Tibial nerve (tissue), 4 donors: ENCODE measurements at regions not wholly inside any gene's neighbourhood (a gene's known extent, or its start where the extent isn't known, plus 50 kb on each side); places are given as distances from the start of the nearest gene placed in this dataset.
"Not testable (repeated sequence)": the region's sequence is repeated elsewhere in the genome, so short reads cannot be mapped to it uniquely, and the experiment has no call there.

Experiments used
- DNase-seq, 2 donors: peaks; one replicate each; pipeline ENCODE4 v3.0.0-alpha.2; 2019; ENCODE audit warnings: low spot score in 2 of 2
- H3K27ac ChIP-seq, 4 donors: fragments of 200-600 bp; sonication (generic) in 3 of 4; one replicate each; pipeline ENCODE4 v1.5.1; 2017 to 2019; ENCODE audit warnings: mild to moderate bottlenecking in 1 of 4
- H3K27me3 ChIP-seq, 2 donors: fragments of 200-600 bp; sonication (generic) in 1 of 2; one replicate each; pipeline versions ENCODE4 v1.5.1 to v1.6.0; 2017 to 2019
- H3K36me3 ChIP-seq, 3 donors: fragments of 200-600 bp; sonication (generic); one replicate each; pipeline ENCODE4 v1.5.1; 2018 to 2019
- H3K4me1 ChIP-seq, 4 donors: fragments of 200-600 bp; sonication (generic) in 3 of 4; one replicate each; pipeline ENCODE4 v1.5.1; 2017 to 2019
- H3K4me3 ChIP-seq, 4 donors: fragments of 200-600 bp; sonication (generic) in 3 of 4; one replicate each; pipeline ENCODE4 v1.5.1; 2017 to 2019; ENCODE audit warnings: mild to moderate bottlenecking in 1 of 4, moderate library complexity in 1 of 4
- H3K9me3 ChIP-seq, 4 donors: fragments of 200-600 bp; sonication (generic) in 3 of 4; one replicate each; pipeline ENCODE4 v1.5.1; 2017 to 2019
- EP300 ChIP-seq, 2 donors: sonication (generic); formaldehyde crosslinking; IDR thresholded peaks; one replicate each; pipeline ENCODE4 v1.6.1; 2017; ENCODE audit warnings: antibody characterized with exemption in 2 of 2, mild to moderate bottlenecking in 1 of 2
- POLR2A ChIP-seq, 2 donors: fragments of 450-650 bp; IDR thresholded peaks; one replicate each; pipeline ENCODE4 v1.6.1; 2017; ENCODE audit warnings: antibody characterized with exemption in 2 of 2, mild to moderate bottlenecking in 2 of 2, moderate library complexity in 2 of 2
- WGBS, 2 donors: methylation state at CpG; one replicate each; pipeline ENCODE4 v1.1.5; 2018; 5-methylcytosine and 5-hydroxymethylcytosine counted together
- TF ChIP-seq, protein P1 (sequence below), 5 experiments: fragments of 200-600 bp in 3 of 5; fragments of 450-650 bp in 2 of 5; sonication (generic) in 3 of 5; IDR thresholded peaks; one replicate each; pipeline ENCODE4 v1.5.1; 2016 to 2019; ENCODE audit warnings: antibody characterized with exemption in 5 of 5, mild to moderate bottlenecking in 3 of 5, moderate library complexity in 2 of 5

DNA sequence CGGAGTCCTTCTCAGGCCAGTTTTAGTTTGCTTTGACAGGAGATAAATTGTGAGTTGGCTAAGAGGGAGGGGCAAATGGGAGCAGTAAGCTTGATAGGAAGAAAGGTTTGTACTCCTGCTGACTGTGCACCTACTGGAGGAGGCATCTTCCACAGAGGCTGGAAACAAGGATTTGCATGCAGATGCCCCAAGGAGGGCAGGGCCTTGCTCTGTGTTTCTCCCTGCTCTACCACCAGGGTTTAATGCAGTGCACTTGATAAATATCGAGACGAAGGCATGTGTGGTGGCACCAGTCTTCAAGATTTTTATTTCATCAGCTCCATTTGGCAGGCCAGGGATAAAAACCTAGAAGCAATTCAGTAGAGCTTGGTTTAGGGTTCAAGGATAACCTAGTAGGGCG, 210.5 kb upstream of the C16orf82 start:
- Histone ChIP-seq H3K27ac (no peak overlapping the region), H3K4me3 (no peak overlapping the region), H3K36me3 (no peaks in the 10 kb centered on the region), H3K4me1 (no peaks in the 10 kb centered on the region), H3K9me3 (peaks cover 0 to 27% (median 0%) of the 10 kb centered on the region in 4 donors), H3K27me3 (no peaks in the 10 kb centered on the region)
- DNase-seq = no peak
- TF ChIP-seq, protein P1, sequence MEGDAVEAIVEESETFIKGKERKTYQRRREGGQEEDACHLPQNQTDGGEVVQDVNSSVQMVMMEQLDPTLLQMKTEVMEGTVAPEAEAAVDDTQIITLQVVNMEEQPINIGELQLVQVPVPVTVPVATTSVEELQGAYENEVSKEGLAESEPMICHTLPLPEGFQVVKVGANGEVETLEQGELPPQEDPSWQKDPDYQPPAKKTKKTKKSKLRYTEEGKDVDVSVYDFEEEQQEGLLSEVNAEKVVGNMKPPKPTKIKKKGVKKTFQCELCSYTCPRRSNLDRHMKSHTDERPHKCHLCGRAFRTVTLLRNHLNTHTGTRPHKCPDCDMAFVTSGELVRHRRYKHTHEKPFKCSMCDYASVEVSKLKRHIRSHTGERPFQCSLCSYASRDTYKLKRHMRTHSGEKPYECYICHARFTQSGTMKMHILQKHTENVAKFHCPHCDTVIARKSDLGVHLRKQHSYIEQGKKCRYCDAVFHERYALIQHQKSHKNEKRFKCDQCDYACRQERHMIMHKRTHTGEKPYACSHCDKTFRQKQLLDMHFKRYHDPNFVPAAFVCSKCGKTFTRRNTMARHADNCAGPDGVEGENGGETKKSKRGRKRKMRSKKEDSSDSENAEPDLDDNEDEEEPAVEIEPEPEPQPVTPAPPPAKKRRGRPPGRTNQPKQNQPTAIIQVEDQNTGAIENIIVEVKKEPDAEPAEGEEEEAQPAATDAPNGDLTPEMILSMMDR (IDR thresholded peaks at IDR 0.05) = no peak
- 84 to 85% methylated on average over 4 of the region's 4 CpGs for WGBS, 2 donors

DNA sequence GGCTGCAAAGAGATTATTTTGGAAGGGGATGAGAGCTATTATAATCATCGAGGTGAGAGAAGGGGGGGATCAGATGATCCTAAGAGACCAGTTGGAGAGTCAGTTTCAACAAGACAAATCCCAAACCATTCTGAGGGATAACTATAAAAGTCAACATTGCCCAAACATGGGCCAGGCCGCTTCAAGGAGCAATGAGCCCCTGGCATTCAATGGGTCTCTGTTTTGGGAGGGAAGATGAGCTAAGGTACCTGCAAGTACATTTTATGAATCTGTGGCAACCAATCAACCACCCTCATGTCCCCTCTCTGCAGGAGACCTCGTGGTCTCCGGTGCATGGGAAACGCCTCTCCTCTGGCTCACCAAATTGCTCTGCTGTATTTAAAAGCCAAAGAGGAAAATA, 209.9 kb upstream of the C16orf82 start:
- no peak for DNase-seq
- Histone ChIP-seq H3K27me3 (no peaks in the 10 kb centered on the region), H3K9me3 (peaks cover 0 to 29% (median 0%) of the 10 kb centered on the region in 4 donors), H3K36me3 (no peaks in the 10 kb centered on the region), H3K27ac (no peak overlapping the region), H3K4me3 (no peak overlapping the region), H3K4me1 (no peaks in the 10 kb centered on the region)
- 74 to 78% methylated on average over 5 of the region's 5 CpGs for WGBS, 2 donors
- TF ChIP-seq, protein P1 (IDR thresholded peaks at IDR 0.05) = no peak
- TF ChIP-seq EP300 (IDR thresholded peaks at IDR 0.05) (no peak), POLR2A (IDR thresholded peaks at IDR 0.05) (no peak)

DNA sequence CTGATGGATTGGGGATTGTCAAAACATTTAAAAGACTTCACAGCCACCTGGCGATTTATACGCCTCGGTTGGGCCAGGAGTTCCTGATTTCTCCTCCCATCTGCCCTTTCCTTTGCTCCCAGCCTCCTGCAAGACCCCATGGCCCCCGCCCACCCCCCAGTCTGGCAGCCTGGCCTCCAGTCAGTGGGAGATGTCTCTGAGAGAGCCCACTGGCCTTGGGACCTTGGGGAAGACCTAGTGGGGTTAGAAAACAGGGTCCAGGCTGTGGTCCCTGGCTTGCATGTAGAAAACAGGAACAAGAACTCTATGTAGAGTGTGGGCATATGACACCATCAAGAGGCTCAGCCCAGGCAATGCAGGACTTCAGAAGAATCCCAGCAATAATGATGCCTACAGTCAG, 209.4 kb upstream of the C16orf82 start:
- H3K27me3 ChIP-seq = no peaks in the 10 kb centered on the region
- H3K36me3 ChIP-seq = no peaks in the 10 kb centered on the region
- no peak for TF ChIP-seq POLR2A (IDR thresholded peaks at IDR 0.05)
- TF ChIP-seq, protein P1 (IDR thresholded peaks at IDR 0.05) = no peak
- no peak for TF ChIP-seq EP300 (IDR thresholded peaks at IDR 0.05)
- no peak for DNase-seq
- H3K9me3 ChIP-seq = peaks cover 0 to 29% (median 0%) of the 10 kb centered on the region in 4 donors
- no peak overlapping the region for H3K4me3 ChIP-seq
- H3K4me1 ChIP-seq = no peaks in the 10 kb centered on the region
- 80 to 83% methylated on average over 4 of the region's 4 CpGs for WGBS, 2 donors
- H3K27ac ChIP-seq = no peak overlapping the region

DNA sequence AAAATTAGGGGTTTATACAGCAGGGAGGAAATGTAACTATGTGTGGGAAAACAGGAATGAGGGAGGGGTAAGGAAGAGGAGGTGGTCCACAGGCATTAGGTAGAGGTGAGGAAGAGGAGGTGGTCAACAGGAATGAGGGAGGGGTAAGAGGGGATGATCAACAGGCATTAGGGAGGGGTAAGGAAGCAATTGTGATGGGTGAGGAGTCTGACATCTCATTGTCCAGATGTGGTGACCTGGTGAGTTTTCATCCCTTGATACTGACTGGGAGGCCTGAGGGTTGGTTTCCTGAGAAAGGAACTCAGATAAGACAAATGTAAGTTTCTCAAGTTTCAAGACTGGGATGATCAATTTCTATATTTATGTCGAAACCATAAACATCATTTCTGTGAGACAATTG, 206.2 kb upstream of the C16orf82 start:
- 95 to 100% methylated on average over 1 of the region's 1 CpG for WGBS, 2 donors
- TF ChIP-seq POLR2A (IDR thresholded peaks at IDR 0.05) (no peak), EP300 (IDR thresholded peaks at IDR 0.05) (no peak)
- H3K27ac ChIP-seq = no peak overlapping the region

GRCh38 chr16:26863931-26864330, 202.8 kb upstream of the C16orf82 start:
- TF ChIP-seq EP300 (IDR thresholded peaks at IDR 0.05) (no peak), POLR2A (IDR thresholded peaks at IDR 0.05) (no peak)
- TF ChIP-seq, protein P1 (IDR thresholded peaks at IDR 0.05) = no peak
- 14 to 19% methylated on average over 3 of the region's 3 CpGs for WGBS, 2 donors
- Histone ChIP-seq H3K36me3 (no peaks in the 10 kb centered on the region), H3K9me3 (peaks cover 0 to 24% (median 0%) of the 10 kb centered on the region in 4 donors), H3K4me3 (no peak overlapping the region), H3K27ac (no peak overlapping the region), H3K4me1 (no peaks in the 10 kb centered on the region), H3K27me3 (no peaks in the 10 kb centered on the region)
- DNase-seq = no peak

More for the DNA sequence above, 206.2 kb upstream of the C16orf82 start:
- H3K4me3 ChIP-seq = no peak overlapping the region
- H3K27me3 ChIP-seq = no peaks in the 10 kb centered on the region
- H3K9me3 ChIP-seq = peaks cover 0 to 29% (median 0%) of the 10 kb centered on the region in 4 donors
- H3K36me3 ChIP-seq = no peaks in the 10 kb centered on the region
- DNase-seq = no peak
- no peaks in the 10 kb centered on the region for H3K4me1 ChIP-seq

- not testable (repeated sequence) for H3K36me3 ChIP-seq, H3K4me3 ChIP-seq, H3K27ac ChIP-seq, DNase-seq, H3K27me3 ChIP-seq, H3K4me1 ChIP-seq, H3K9me3 ChIP-seq
- WGBS, 2 donors = 84 to 87% methylated on average over 5 of the region's 5 CpGs
Measured at GRCh38 chr16:26874318-26874717, 192.4 kb upstream of the C16orf82 start.
